SK-N-SH (cell line): ENCODE measurements at regions not wholly inside any gene's neighbourhood (a gene's known extent, or its start where the extent isn't known, plus 50 kb on each side); places are given as distances from the start of the nearest gene placed in this dataset.

Source experiments
- EP300 ChIP-seq, 2 experiments: IDR thresholded peaks; 2 replicates each; pipeline versions ENCODE4 v1.4.0 to v1.6.1; 2012; ENCODE audit warnings: borderline replicate concordance in 1 of 2, low read depth in 1 of 2, low read length in 1 of 2
- MAX ChIP-seq: IDR thresholded peaks from 2 replicates; pipeline ENCODE4 v1.4.0; 2012; ENCODE audit warnings: low read depth
- POLR2AphosphoS5 ChIP-seq: IDR thresholded peaks from 2 replicates; pipeline ENCODE4 v1.6.1; 2012; ENCODE audit warnings: low read depth, low read length
- RFX5 ChIP-seq: IDR thresholded peaks from 2 replicates; pipeline ENCODE4 v1.6.1; 2012; ENCODE audit warnings: mild to moderate bottlenecking, improper control_type of control experiment, low read length
- TF ChIP-seq, protein P1 (sequence below): fragments of 200-600 bp; sonication (generic); IDR thresholded peaks from 2 replicates; pipeline ENCODE4 v1.6.1; 2017; ENCODE audit warnings: antibody characterized with exemption, mild to moderate bottlenecking, moderate library complexity

GRCh38 chr12:28936221-28936620, 212.9 kb upstream of the FAR2 start:
- TF ChIP-seq, protein P1, sequence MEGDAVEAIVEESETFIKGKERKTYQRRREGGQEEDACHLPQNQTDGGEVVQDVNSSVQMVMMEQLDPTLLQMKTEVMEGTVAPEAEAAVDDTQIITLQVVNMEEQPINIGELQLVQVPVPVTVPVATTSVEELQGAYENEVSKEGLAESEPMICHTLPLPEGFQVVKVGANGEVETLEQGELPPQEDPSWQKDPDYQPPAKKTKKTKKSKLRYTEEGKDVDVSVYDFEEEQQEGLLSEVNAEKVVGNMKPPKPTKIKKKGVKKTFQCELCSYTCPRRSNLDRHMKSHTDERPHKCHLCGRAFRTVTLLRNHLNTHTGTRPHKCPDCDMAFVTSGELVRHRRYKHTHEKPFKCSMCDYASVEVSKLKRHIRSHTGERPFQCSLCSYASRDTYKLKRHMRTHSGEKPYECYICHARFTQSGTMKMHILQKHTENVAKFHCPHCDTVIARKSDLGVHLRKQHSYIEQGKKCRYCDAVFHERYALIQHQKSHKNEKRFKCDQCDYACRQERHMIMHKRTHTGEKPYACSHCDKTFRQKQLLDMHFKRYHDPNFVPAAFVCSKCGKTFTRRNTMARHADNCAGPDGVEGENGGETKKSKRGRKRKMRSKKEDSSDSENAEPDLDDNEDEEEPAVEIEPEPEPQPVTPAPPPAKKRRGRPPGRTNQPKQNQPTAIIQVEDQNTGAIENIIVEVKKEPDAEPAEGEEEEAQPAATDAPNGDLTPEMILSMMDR: no peak
- TF ChIP-seq POLR2AphosphoS5: no peak
- TF ChIP-seq EP300 (IDR thresholded peaks at IDR 0.05; ENCODE audit: borderline replicate concordance in 1 of 2, low read depth in 1 of 2, low read length in 1 of 2): no peak
- TF ChIP-seq RFX5: no peak
- no peak for TF ChIP-seq MAX
